Skeletal muscle tissue (tissue), 3 donors: ENCODE measurements at regions not wholly inside any gene's neighbourhood (a gene's known extent, or its start where the extent isn't known, plus 50 kb on each side); places are given as distances from the start of the nearest gene placed in this dataset.

Experiments used
- H3K27ac ChIP-seq: one replicate; pipeline ENCODE4 v1.7.0; 2013; ENCODE audit warnings: mild to moderate bottlenecking, low read depth, low read length, inconsistent platforms
- H3K27me3 ChIP-seq, 3 donors: one replicate each; pipeline ENCODE4 v1.7.0; 2013; ENCODE audit warnings: low read length in 3 of 3; ENCODE audit not compliant: control insufficient read depth in 3 of 3, insufficient read depth in 3 of 3
- H3K36me3 ChIP-seq, 3 donors: one replicate each; pipeline ENCODE4 v1.7.0; 2013; ENCODE audit warnings: low read length in 3 of 3; ENCODE audit not compliant: control insufficient read depth in 3 of 3, insufficient read depth in 3 of 3
- H3K4me1 ChIP-seq, 3 donors: one replicate each; pipeline ENCODE4 v1.7.0; 2013; ENCODE audit warnings: low read length in 3 of 3, mild to moderate bottlenecking in 3 of 3; ENCODE audit not compliant: control insufficient read depth in 3 of 3, insufficient read depth in 3 of 3
- H3K4me3 ChIP-seq, 3 donors: one replicate each; pipeline ENCODE4 v1.7.0; 2013; ENCODE audit warnings: low read length in 3 of 3
- H3K9ac ChIP-seq, 3 donors: one replicate each; pipeline ENCODE4 v1.7.0; 2013; ENCODE audit warnings: low read length in 3 of 3, mild to moderate bottlenecking in 3 of 3, moderate library complexity in 2 of 3, low read depth in 1 of 3
- H3K9me3 ChIP-seq, 3 donors: one replicate each; pipeline ENCODE4 v1.7.0; 2013; ENCODE audit warnings: low read length in 3 of 3; ENCODE audit not compliant: control insufficient read depth in 3 of 3
- donor health status: Osteomylitis.

GRCh38 chr3:25338158-25338725 lies 89.8 kb upstream of the RARB start:
- no peak overlapping the region for H3K4me3 ChIP-seq
- no peaks in the 10 kb centered on the region for H3K27me3 ChIP-seq
- H3K4me1 ChIP-seq: peaks cover 0 to 2% (median 0%) of the 10 kb centered on the region in 3 donors
- H3K27ac ChIP-seq: no peak overlapping the region
- no peak overlapping the region for H3K9ac ChIP-seq
- H3K36me3 ChIP-seq: no peaks in the 10 kb centered on the region
- no peaks in the 10 kb centered on the region for H3K9me3 ChIP-seq

GRCh38 chr3:25339225-25339624 lies 88.8 kb upstream of the RARB start:
- Histone ChIP-seq H3K27me3 (no peaks in the 10 kb centered on the region), H3K36me3 (no peaks in the 10 kb centered on the region), H3K4me3 (no peak overlapping the region), H3K9ac (no peak overlapping the region), H3K4me1 (peaks cover 0 to 2% (median 0%) of the 10 kb centered on the region in 3 donors), H3K27ac (no peak overlapping the region), H3K9me3 (no peaks in the 10 kb centered on the region)

- Histone ChIP-seq H3K36me3 (no peaks in the 10 kb centered on the region), H3K9me3 (no peaks in the 10 kb centered on the region), H3K27me3 (no peaks in the 10 kb centered on the region), H3K9ac (no peak overlapping the region), H3K4me1 (peaks cover 0 to 2% (median 0%) of the 10 kb centered on the region in 3 donors), H3K4me3 (no peak overlapping the region), H3K27ac (no peak overlapping the region)
These were observed 83.4 kb upstream of the RARB start for GRCh38 chr3:25344670-25345069.

GRCh38 chr3:25349095-25349494 lies 79.0 kb upstream of the RARB start:
- Histone ChIP-seq H3K9ac (no peak overlapping the region), H3K4me3 (no peak overlapping the region)

GRCh38 chr3:25349828-25350724 lies 78.0 kb upstream of the RARB start:
- Histone ChIP-seq H3K9me3 (no peaks in the 10 kb centered on the region), H3K27me3 (no peaks in the 10 kb centered on the region), H3K9ac (no peak overlapping the region), H3K27ac (no peak overlapping the region), H3K4me3 (no peak overlapping the region), H3K36me3 (no peaks in the 10 kb centered on the region), H3K4me1 (no peaks in the 10 kb centered on the region)

More at GRCh38 chr3:25349095-25349494, 79.0 kb upstream of the RARB start:
- Histone ChIP-seq H3K36me3 (no peaks in the 10 kb centered on the region), H3K4me1 (no peaks in the 10 kb centered on the region), H3K27me3 (no peaks in the 10 kb centered on the region), H3K27ac (no peak overlapping the region), H3K9me3 (no peaks in the 10 kb centered on the region)

- H3K27ac ChIP-seq: no peak overlapping the region
- H3K9me3 ChIP-seq: no peaks in the 10 kb centered on the region
- no peak overlapping the region for H3K9ac ChIP-seq
- H3K27me3 ChIP-seq: no peaks in the 10 kb centered on the region
- no peaks in the 10 kb centered on the region for H3K36me3 ChIP-seq
- no peak overlapping the region for H3K4me3 ChIP-seq
- H3K4me1 ChIP-seq: no peaks in the 10 kb centered on the region
These were observed 77.3 kb upstream of the RARB start for GRCh38 chr3:25350725-25351114.

GRCh38 chr3:25354071-25354470 lies 74.0 kb upstream of the RARB start:
- Histone ChIP-seq H3K4me3 (no peak overlapping the region), H3K4me1 (no peaks in the 10 kb centered on the region), H3K27ac (no peak overlapping the region), H3K27me3 (no peaks in the 10 kb centered on the region), H3K9me3 (no peaks in the 10 kb centered on the region), H3K9ac (no peak overlapping the region), H3K36me3 (no peaks in the 10 kb centered on the region)

GRCh38 chr3:25355034-25355885 lies 72.8 kb upstream of the RARB start:
- Histone ChIP-seq H3K36me3 (no peaks in the 10 kb centered on the region), H3K9me3 (no peaks in the 10 kb centered on the region), H3K4me3 (no peak overlapping the region), H3K27ac (no peak overlapping the region), H3K27me3 (no peaks in the 10 kb centered on the region), H3K9ac (no peak overlapping the region), H3K4me1 (no peaks in the 10 kb centered on the region)

- Histone ChIP-seq H3K4me1 (no peaks in the 10 kb centered on the region), H3K9me3 (no peaks in the 10 kb centered on the region), H3K9ac (no peak overlapping the region), H3K27ac (no peak overlapping the region), H3K4me3 (no peak overlapping the region), H3K27me3 (no peaks in the 10 kb centered on the region), H3K36me3 (no peaks in the 10 kb centered on the region)
These were observed 72.1 kb upstream of the RARB start for GRCh38 chr3:25355998-25356397.

GRCh38 chr3:25362118-25362517 lies 65.9 kb upstream of the RARB start:
- Histone ChIP-seq H3K27me3 (no peaks in the 10 kb centered on the region), H3K27ac (no peak overlapping the region), H3K9me3 (no peaks in the 10 kb centered on the region), H3K4me3 (no peak overlapping the region), H3K9ac (no peak overlapping the region), H3K36me3 (no peaks in the 10 kb centered on the region), H3K4me1 (no peaks in the 10 kb centered on the region)
